Gastrocnemius medialis (tissue), 4 donors: ENCODE measurements at regions not wholly inside any gene's neighbourhood (a gene's known extent, or its start where the extent isn't known, plus 50 kb on each side); places are given as distances from the start of the nearest gene placed in this dataset.

Source experiments
- CTCF ChIP-seq, 5 experiments: fragments of 450-650 bp in 3 of 5; fragments of 200-600 bp in 2 of 5; sonication (generic) in 2 of 5; IDR thresholded peaks in 4 of 5; conservative IDR thresholded peaks in 1 of 5; 1 replicate in 4 of 5; 2 replicates in 1 of 5; pipeline ENCODE4 v1.5.1; 2016 to 2019; ENCODE audit warnings: antibody characterized with exemption in 5 of 5, mild to moderate bottlenecking in 3 of 5, moderate library complexity in 3 of 5
- POLR2A ChIP-seq, 2 donors: fragments of 450-650 bp; IDR thresholded peaks; one replicate each; pipeline ENCODE4 v1.6.1; 2017; ENCODE audit warnings: antibody characterized with exemption in 2 of 2, mild to moderate bottlenecking in 2 of 2, moderate library complexity in 2 of 2

GRCh38 chr5:174996941-174997340 lies 272.6 kb downstream of the MSX2 start:
- TF ChIP-seq CTCF (IDR thresholded peaks at IDR 0.05 in 4 of 5, conservative IDR thresholded peaks at IDR 0.05 in 1 of 5): no peak
- TF ChIP-seq POLR2A (IDR thresholded peaks at IDR 0.05): no peak
